CD4-positive, alpha-beta T cell treated with Interleukin-15 for 4 hours (primary cell): ENCODE measurements at regions not wholly inside any gene's neighbourhood (a gene's known extent, or its start where the extent isn't known, plus 50 kb on each side); places are given as distances from the start of the nearest gene placed in this dataset.
"Not testable (repeated sequence)": the region's sequence is repeated elsewhere in the genome, so short reads cannot be mapped to it uniquely, and the experiment has no call there.

Source experiments
- DNase-seq: peaks from one replicate; pipeline ENCODE4 v3.0.0-alpha.2; 2020; ENCODE audit warnings: low spot score

GRCh38 chr3:110324171-110324705, 747.4 kb upstream of the NECTIN3 start:
- no peak for DNase-seq

- no peak for DNase-seq
Observed at GRCh38 chr3:110327870-110328269, 743.7 kb upstream of the NECTIN3 start.

GRCh38 chr3:110331562-110331961, 740.1 kb upstream of the NECTIN3 start:
- DNase-seq = not testable (repeated sequence)

- DNase-seq = no peak
Observed at GRCh38 chr3:110332629-110333028, 739.0 kb upstream of the NECTIN3 start.

GRCh38 chr3:110341047-110341446, 730.6 kb upstream of the NECTIN3 start:
- no peak for DNase-seq

- no peak for DNase-seq
Observed at GRCh38 chr3:110343376-110343775, 728.2 kb upstream of the NECTIN3 start.

GRCh38 chr3:110343945-110344344, 727.7 kb upstream of the NECTIN3 start:
- no peak for DNase-seq

- DNase-seq = no peak
Observed at GRCh38 chr3:110344487-110344886, 727.1 kb upstream of the NECTIN3 start.

- DNase-seq = no peak
Observed at GRCh38 chr3:110344897-110345767, 726.5 kb upstream of the NECTIN3 start.

- no peak for DNase-seq
Observed at GRCh38 chr3:110349295-110349694, 722.3 kb upstream of the NECTIN3 start.

GRCh38 chr3:110352841-110353604, 718.6 kb upstream of the NECTIN3 start:
- DNase-seq = no peak

GRCh38 chr3:110362751-110363150, 708.9 kb upstream of the NECTIN3 start:
- DNase-seq = no peak

- not testable (repeated sequence) for DNase-seq
Observed at GRCh38 chr3:110367289-110367688, 704.3 kb upstream of the NECTIN3 start.

GRCh38 chr3:110375751-110376518, 695.7 kb upstream of the NECTIN3 start:
- DNase-seq = no peak

GRCh38 chr3:110378481-110378880, 693.1 kb upstream of the NECTIN3 start:
- no peak for DNase-seq

- DNase-seq = no peak
Observed at GRCh38 chr3:110381992-110382391, 689.6 kb upstream of the NECTIN3 start.

GRCh38 chr3:110383356-110383755, 688.3 kb upstream of the NECTIN3 start:
- no peak for DNase-seq

GRCh38 chr3:110384601-110385000, 687.0 kb upstream of the NECTIN3 start:
- no peak for DNase-seq

GRCh38 chr3:110389005-110389404, 682.6 kb upstream of the NECTIN3 start:
- no peak for DNase-seq

- DNase-seq = no peak
Observed at GRCh38 chr3:110390372-110390771, 681.2 kb upstream of the NECTIN3 start.

GRCh38 chr3:110391042-110391441, 680.6 kb upstream of the NECTIN3 start:
- DNase-seq = no peak
